HG03196 (cell line): ENCODE measurements at regions not wholly inside any gene's neighbourhood (a gene's known extent, or its start where the extent isn't known, plus 50 kb on each side); places are given as distances from the start of the nearest gene placed in this dataset.
"Not testable (repeated sequence)": the region's sequence is repeated elsewhere in the genome, so short reads cannot be mapped to it uniquely, and the experiment has no call there.

Experiments used
- ATAC-seq: cut with Tn5 transposase; IDR thresholded peaks from one replicate; pipeline ENCODE4 v1.9.1; 2021; ENCODE audit not compliant: unreplicated experiment

GRCh38 chr3:14252321-14253021 is 73.9 kb downstream of the LSM3 start:
- ATAC-seq, result no peak

DNA sequence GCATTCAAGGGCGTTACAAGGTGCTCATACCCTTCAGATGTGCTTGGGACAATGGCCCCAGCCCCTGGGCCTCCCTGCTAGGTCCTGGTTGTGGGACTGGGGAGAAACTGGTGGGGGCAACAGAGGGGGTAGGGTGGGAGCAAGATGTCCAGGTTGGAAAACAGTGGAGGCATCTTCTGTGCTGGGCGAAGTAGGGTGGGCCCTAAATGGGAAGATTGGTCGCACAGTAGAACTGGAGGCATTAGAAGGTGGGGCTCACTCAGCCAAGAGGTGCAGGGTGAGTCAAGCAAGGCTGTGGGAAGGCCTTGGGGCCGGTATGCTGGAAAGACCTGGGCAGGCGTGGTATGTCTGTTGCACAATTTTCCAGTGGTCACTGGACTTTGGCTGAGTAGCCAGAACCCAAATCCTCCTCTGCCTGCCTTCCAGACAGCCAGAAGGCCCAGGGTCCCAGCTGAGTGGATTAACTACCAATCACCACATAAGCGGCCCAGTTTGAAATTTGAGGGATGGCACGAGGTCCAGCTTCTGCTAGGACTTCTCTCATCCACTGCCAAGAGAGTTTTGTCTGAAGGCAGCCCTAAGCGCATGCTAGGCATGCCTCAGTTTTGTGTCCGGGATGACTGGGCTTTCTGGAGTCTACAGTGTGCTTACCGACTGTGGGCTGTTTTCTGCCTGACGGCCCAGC is 74.5 kb downstream of the LSM3 start:
- no peak for ATAC-seq

- no peak for ATAC-seq
Observed at GRCh38 chr3:14253707-14254382, 75.2 kb downstream of the LSM3 start.

DNA sequence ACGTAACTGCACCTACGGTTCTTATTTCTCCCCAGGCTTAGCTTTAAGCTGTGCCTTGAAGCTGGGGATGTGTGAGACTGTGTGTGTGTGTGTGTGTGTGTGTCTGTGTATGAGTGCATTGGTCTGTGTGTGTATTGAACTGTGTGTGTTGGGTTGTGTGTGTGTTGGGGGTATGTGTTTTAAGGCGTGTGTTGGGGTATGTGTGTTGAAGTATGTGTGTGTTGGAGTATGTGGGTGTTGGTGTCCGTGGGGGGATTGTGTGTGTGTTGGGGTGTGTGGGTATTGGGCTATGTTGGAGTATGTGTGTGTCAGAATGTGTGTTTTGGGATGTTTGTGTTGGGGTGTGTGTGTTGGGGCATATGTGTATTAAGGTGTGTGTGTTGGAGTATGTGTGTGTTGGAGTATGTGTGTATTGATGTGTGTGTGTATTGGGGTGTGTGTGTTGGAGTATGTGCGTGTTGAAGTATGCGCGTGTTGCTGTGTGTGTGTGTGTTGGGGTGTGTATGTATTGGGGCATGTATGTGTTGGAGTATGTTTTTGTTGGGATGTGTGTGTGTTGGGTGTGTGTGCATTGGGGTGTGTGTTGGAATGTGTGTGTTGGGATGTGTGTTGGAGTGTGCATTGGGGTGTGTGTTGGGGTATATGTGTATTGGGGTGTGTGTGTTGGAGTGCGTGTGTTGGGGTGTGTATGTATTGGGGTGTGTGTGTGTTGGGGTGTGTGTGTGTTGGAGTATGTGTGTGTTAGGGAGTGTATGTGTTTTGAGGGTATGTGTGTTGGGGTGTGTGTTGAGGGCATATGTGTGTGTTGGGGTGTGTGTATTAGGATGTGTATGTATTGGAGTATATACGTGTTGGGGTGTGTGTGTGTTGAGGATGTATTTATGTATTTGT is 76.4 kb downstream of the LSM3 start:
- ATAC-seq, result no peak

DNA sequence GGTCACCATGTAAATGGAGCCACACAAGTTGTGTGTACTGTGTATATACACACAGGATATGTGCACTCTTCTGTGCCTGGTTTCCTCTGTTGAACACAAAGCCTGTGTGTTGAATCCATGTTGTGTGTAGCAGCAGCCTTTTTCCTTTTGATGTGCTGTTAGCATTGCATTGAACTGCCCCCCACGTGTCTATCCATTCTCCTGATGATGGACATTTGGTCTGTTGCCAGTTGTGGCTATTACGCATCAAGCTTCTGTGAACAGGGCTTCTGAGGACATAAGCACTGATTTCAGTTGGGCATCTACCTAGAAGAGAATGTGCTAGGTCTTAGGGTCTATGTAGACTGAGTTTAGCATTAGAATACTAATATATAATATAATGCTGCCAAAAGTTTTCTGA is 77.4 kb downstream of the LSM3 start:
- no peak for ATAC-seq

- ATAC-seq, result no peak
Observed at GRCh38 chr3:14256561-14257342, 78.1 kb downstream of the LSM3 start.

- ATAC-seq, result no peak
Observed at GRCh38 chr3:14258906-14259904, 80.6 kb downstream of the LSM3 start.

GRCh38 chr3:14260463-14260862 is 81.8 kb downstream of the LSM3 start:
- ATAC-seq, result no peak

DNA sequence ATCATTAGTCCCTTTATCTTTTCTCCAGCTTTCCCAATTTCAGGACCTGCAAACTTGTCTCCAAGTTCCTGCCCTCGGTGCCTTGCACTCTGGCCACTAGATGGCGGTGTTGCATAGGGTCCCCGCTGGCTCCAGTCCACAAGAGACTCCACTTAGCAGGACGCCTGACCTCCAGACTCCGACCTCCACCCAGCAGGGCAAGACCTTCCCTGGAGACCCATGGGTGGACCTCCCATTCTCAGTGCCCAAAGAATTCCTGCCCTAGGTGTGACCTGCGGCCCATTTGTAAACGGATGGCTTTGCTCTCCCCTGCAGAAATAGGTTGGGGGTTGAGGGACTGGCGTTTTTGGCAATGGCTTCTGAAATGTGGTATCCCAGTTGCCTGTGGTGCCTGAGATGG is 82.6 kb downstream of the LSM3 start:
- no peak for ATAC-seq

GRCh38 chr3:14262212-14262611 is 83.6 kb downstream of the LSM3 start:
- ATAC-seq, result no peak

DNA sequence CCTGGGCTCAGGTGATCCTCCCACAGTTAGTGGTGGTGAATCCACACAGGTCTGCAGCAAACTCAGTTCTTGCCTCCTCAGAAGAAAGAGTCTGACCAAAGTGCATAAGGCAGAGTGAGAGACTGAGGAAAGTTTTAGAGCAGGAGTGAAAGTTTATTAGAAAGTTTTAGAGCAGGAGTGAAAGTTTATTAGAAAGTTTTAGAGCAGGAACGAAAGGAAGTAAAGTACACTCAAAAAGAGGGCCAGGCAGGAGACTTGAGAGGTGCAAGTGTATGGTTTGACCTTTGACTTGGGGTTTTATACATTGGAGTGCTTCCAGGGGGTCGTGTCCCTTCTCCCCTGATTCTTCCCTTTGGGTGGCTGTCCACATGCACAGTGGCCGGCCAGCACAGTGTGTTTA is 84.2 kb downstream of the LSM3 start:
- no peak for ATAC-seq

DNA sequence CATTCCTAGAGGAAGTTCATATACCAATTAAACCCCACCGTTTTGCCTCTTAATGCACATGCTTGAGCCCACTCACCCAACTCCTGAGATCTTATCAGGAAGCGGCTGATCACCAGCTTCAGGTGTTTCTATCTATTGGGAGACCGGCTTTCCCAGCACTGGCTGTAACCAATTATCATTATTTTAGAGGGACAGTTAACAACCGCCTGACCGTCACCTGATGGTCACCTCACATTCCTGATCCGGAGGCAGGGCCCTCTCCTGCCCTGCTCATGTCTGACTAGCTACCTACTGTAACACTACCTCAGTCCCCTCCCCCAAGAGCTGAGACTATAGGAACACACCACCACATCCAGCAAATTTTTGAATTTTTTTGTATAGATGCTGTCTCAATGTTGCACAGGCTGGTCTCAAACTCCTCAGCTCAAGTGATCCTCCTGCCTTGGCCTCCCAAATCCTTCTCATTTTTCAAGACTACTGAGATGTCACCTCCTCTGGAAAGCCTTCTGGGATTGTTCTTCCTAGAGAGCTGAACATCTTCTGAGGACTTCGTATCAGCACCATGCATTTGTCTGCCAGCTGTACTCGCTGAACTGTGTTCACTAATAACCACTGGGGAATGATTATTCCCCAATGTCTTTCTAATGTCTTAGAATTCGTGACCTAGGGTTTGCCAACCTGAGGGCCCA is 84.8 kb downstream of the LSM3 start:
- no peak for ATAC-seq

DNA sequence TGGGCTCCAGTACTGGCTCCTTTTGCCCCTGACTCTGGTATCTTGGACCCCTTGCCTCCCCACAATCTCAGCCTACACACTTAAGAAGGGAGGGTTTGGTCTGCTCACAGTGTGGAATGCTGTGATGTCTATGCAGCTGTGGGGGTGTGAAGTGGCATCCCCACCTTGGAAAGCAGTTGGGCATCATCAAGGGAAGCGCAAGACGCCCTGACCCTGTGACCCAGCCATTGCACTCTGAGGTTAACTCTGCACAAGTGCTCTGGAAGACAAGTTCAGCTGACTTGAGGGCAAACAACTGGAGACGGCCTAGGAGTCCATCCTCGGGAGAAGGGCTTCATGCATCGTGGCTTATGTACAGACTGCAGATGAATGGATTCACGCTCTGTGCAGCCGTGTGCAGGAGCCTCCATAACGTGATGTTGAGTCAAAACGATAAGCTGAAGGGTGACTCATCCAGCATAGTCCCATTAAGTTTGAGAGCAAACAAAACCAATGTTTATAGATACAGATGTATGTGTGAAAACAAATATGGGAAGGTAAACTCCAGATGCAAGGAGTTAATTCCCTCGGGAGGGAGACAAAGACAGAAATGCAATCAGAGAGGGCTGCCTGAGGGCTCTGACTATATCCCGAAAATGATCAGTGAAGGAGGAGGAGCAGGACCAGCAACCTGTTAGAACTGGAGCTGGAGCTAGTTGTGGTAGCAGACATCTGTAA is 86.8 kb downstream of the LSM3 start:
- ATAC-seq, result no peak

GRCh38 chr3:14266361-14266760 is 87.7 kb downstream of the LSM3 start:
- no peak for ATAC-seq

- no peak for ATAC-seq
Observed at GRCh38 chr3:14267976-14268375, 89.4 kb downstream of the LSM3 start.

DNA sequence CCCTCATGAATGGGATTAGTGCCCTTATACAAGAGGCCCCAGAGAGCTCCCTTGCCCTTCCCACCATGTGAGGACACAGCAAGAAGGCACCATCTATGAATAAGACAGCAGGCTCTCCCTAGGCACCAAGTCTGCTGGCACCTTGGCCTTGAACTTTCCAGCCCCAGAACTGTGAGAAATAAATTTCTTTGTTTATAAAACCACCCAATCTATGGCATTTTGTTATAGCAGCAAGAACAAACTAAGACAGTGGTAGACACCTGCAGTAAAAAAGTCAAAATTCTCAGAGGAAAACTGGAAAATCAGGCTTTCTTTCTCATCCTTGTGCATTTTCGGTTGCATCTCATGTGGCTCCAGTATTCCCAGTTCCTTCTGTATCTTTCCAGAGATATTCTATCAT is 90.3 kb downstream of the LSM3 start:
- no peak for ATAC-seq

DNA sequence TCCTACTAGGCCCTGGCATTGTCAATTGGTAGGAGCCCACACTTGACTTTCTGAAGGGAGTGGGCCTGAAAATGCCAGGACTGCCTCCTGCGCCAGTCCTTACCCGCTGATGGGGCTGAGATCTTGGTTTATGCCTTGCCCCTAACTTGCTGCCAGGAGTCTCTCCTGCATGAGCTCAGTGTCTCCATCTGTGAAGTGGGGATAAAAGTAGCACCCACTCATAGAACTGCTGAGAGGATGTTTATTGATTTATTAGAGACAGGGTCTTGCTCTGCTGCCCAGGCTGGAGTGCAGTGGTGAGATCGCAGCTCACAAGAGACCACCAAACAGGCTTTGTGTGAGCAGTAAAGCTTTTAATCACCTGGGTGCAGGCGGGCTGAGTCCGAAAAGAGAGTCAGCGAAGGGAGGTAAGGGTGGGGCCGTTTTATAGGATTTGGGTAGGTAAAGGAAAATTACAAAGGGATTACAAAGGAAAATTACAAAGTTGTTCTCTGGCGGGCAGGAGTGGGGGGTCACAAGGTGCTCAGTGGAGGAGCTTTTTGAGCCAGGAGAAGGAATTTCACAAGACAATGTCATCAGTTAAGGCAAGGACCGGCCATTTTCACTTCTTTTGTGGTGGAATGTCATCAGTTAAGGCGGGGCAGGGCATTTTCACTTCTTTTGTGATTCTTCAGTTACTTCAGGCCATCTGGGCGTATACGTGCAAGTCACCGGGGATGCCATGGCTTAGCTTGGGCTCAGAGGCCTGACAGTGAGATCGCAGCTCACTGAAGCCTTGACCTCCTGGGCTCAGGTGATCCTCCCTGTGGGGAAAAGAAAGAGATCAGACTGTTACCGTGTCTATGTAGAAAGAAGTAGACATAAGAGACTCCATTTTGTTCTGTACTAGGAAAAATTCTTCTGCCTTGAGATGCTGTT is 93.7 kb downstream of the LSM3 start:
- not testable (repeated sequence) for ATAC-seq
